ENCODE measurements at regions not wholly inside any gene's neighbourhood (a gene's known extent, or its start where the extent isn't known, plus 50 kb on each side); places are given as distances from the start of the nearest gene placed in this dataset.
"Not testable (repeated sequence)": the region's sequence is repeated elsewhere in the genome, so short reads cannot be mapped to it uniquely, and the experiment has no call there.

- not testable (repeated sequence) for TF ChIP-seq ZC3H10 (CRISPR knock-in tag; IDR thresholded peaks at IDR 0.05); PATZ1 (CRISPR knock-in tag; IDR thresholded peaks at IDR 0.05; ENCODE audit: borderline replicate concordance)
Observed at GRCh38 chr21:6157515-6157914, 4363.9 kb upstream of the TPTE start.

All from SK-N-SH treated with all-trans-retinoic acid at 6 μM for 48 hours (cell line).